Cardiac muscle cell (in vitro differentiated cells and primary cell): ENCODE measurements at regions not wholly inside any gene's neighbourhood (a gene's known extent, or its start where the extent isn't known, plus 50 kb on each side); places are given as distances from the start of the nearest gene placed in this dataset.
A peak's percentile ranks its signal among the peaks of the same experiment; 100 is the strongest.

Source experiments
- DNase-seq, 2 donors: peaks; one replicate each; pipeline versions ENCODE4 v3.0.0 to v3.0.0-alpha.2; 2010 to 2017; ENCODE audit warnings: low read depth in 1 of 2, low spot score in 1 of 2
- H3K27ac ChIP-seq: fragments of 200-600 bp; sonication (generic); 2 replicates; pipeline ENCODE4 v1.5.1; 2016
- H3K27me3 ChIP-seq: fragments of 200-600 bp; sonication (generic); 2 replicates; pipeline ENCODE4 v1.6.0; 2016; ENCODE audit warnings: control low read depth
- H3K36me3 ChIP-seq: fragments of 200-600 bp; sonication (generic); 2 replicates; pipeline ENCODE4 v1.5.1; 2016; ENCODE audit warnings: control low read depth
- H3K4me1 ChIP-seq: fragments of 200-600 bp; sonication (generic); 2 replicates; pipeline ENCODE4 v1.8.1; 2017; ENCODE audit warnings: low read depth, mild to moderate bottlenecking, mixed run types
- H3K4me3 ChIP-seq: fragments of 200-600 bp; sonication (generic); 2 replicates; pipeline ENCODE4 v1.5.1; 2016; ENCODE audit warnings: mild to moderate bottlenecking
- H3K9me3 ChIP-seq: fragments of 200-600 bp; sonication (generic); 2 replicates; pipeline ENCODE4 v1.5.1; 2017; ENCODE audit warnings: low read depth, mild to moderate bottlenecking, control low read depth
- CTCF ChIP-seq: IDR thresholded peaks from 2 replicates; pipeline ENCODE4 v1.5.1; 2012; ENCODE audit warnings: low read depth, mild to moderate bottlenecking, low read length

DNA sequence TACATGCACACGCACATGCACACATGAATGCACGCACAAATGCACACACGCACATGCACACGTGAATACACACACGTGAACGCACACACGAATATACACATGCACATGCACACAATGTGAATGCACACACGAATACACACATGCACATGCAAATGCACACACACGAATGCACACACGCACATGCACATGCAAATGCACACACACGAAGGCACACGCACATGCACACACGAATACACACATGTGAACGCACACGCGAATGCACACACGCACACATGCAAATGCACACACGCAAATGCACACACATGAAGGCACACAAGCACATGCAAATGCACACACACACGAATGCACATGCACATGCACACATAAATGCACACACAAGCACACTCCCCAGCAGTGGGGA, 68.6 kb upstream of the GPC1 start:
- no peak for DNase-seq
- no peaks in the 10 kb centered on the region for H3K9me3 ChIP-seq
- H3K27me3 ChIP-seq, result no peaks in the 10 kb centered on the region
- no peak for TF ChIP-seq CTCF
- no peaks in the 10 kb centered on the region for H3K4me1 ChIP-seq
- no peak overlapping the region for H3K4me3 ChIP-seq
- H3K27ac ChIP-seq, result no peak overlapping the region
- H3K36me3 ChIP-seq, result no peaks in the 10 kb centered on the region

DNA sequence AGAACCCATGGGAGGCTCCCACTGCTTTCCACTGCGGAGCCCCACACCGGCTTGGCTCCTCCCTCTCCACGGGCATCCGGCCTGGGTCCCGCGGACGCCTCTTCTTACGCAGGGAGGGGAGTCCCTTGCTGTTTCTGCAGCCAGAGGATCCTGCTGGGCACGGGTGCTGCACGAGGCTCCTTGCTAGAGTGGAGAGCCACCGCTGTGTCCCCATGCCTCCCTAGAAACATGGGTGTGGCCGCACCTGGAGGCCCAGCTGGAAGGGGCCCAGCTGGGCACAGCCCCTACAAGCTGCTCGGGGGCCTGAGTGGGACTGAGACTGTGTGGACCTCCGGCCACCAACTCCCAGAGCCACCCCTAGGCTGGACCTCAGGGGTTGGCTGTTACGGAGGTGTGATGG, 67.7 kb upstream of the GPC1 start:
- Histone ChIP-seq H3K36me3 (no peaks in the 10 kb centered on the region), H3K27me3 (no peaks in the 10 kb centered on the region), H3K4me1 (no peaks in the 10 kb centered on the region), H3K4me3 (no peak overlapping the region), H3K27ac (no peak overlapping the region), H3K9me3 (no peaks in the 10 kb centered on the region)
- TF ChIP-seq CTCF, result no peak
- DNase-seq, result no peak

DNA sequence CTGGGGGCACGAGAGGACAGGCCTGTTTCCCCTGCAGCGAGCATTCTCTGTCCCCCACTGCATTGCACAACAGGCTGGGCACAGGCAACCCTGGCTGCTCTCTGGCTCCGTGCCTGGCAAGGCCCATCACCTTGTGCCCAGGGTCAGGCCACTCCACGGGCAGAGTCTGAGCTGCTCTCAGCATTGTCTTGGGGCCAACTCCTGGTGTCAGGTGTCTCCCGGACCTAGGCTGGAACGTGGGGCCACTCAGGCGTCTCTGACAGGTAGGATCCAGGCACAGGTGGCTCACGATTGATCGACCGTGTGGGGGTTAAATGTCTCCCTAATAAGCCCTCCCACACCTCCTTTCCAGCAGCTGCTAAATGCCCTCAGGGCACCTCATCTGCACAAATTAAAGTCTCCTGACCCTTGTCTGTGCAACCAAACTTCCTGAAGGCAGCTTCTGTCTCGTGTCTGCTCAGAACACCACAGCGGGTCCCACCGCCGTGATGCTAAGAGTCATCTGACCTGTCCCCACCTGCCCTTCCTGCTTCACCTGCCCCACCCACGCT, 66.6 kb upstream of the GPC1 start:
- no peaks in the 10 kb centered on the region for H3K9me3 ChIP-seq
- no peak for DNase-seq
- H3K27ac ChIP-seq, result no peak overlapping the region
- H3K27me3 ChIP-seq, result no peaks in the 10 kb centered on the region
- TF ChIP-seq CTCF, result no peak
- H3K4me3 ChIP-seq, result no peak overlapping the region
- no peaks in the 10 kb centered on the region for H3K4me1 ChIP-seq
- no peaks in the 10 kb centered on the region for H3K36me3 ChIP-seq

DNA sequence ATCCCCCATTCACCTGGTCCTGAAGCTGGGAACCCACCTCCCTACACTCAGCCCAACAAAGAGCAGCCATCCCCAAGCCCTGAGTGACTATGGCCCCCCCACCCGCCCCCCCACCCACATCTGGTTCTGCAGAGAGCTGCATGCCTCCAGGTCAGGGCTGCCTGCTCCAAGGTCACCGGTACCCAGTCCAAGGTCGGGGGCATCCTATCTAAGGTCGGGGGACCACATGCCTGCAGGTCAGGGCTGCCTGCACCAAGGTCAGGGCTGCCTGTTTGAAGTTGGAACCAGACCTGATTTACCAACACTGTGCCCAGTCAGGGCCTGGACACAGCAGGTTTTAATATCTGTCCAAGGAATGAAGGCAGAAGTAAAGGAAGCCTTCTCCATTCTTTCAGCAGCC, 66.1 kb upstream of the GPC1 start:
- Histone ChIP-seq H3K9me3 (no peaks in the 10 kb centered on the region), H3K27ac (no peak overlapping the region), H3K36me3 (no peaks in the 10 kb centered on the region), H3K4me3 (no peak overlapping the region), H3K27me3 (no peaks in the 10 kb centered on the region), H3K4me1 (no peaks in the 10 kb centered on the region)
- DNase-seq, result no peak
- no peak for TF ChIP-seq CTCF

DNA sequence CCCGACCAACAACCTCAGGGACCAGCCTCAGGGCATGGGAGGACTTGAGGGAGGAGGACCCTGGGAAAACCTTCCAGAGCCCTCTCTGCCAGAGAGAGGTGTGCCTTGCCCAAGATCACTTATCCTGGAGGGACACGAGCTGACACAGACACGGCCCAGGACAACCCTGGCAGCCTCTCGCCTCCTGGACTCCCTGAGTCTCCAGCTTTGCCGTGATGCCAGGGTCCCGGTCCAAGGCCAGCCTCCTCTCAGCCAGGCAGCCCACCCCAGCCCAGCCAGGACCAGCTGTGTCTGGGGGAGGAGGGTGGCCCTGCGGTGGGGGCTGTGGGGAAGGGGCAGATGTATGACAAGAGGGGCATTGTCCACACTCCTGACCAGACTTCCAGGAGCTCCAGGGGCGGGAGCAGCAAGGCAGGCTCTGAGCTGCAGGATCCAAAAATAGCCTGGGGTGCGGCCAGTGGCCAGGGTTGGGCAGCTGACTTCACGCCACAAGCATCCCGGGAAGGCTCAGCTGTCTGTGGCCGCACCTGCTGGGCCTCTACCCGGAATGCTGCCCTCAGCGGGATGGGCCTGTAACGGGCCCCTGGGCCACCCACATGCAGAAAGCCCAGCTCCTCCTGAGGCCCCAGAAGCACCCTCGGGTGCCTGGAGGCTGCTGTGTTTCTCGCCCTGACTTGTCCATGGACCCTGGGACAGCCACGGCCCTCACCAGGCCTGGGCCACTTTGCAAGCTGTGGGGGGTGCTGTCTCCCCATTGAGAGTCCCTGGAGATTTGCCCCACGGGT, 65.5 kb upstream of the GPC1 start:
- Histone ChIP-seq H3K9me3 (no peaks in the 10 kb centered on the region), H3K4me1 (no peaks in the 10 kb centered on the region), H3K27me3 (no peaks in the 10 kb centered on the region), H3K36me3 (no peaks in the 10 kb centered on the region), H3K4me3 (no peak overlapping the region), H3K27ac (no peak overlapping the region)
- TF ChIP-seq CTCF, result no peak
- peak; percentile 19 to 78 for DNase-seq
